Left lung (tissue), 4 donors: ENCODE measurements at regions not wholly inside any gene's neighbourhood (a gene's known extent, or its start where the extent isn't known, plus 50 kb on each side); places are given as distances from the start of the nearest gene placed in this dataset.

ENCODE experiments used
- ATAC-seq: fragments of 200-7000 bp; cut with Tn5 transposase; one replicate; pipeline ENCODE4 v1.9.1; 2020; ENCODE audit warnings: moderate library complexity
- DNase-seq, 4 donors: peaks; one replicate each; pipeline ENCODE4 v3.0.0-alpha.2; 2013 to 2020
- H3K27ac ChIP-seq, 2 donors: fragments of 200-600 bp; sonication (generic) in 1 of 2; one replicate each; pipeline versions ENCODE4 v1.5.0 to v1.8.0; 2020 to 2021
- H3K27me3 ChIP-seq, 2 donors: fragments of 200-600 bp; sonication (generic) in 1 of 2; one replicate each; pipeline versions ENCODE4 v1.5.0 to v1.8.0; 2020 to 2021
- H3K36me3 ChIP-seq, 2 donors: fragments of 200-600 bp; sonication (generic) in 1 of 2; one replicate each; pipeline versions ENCODE4 v1.5.0 to v1.8.0; 2020 to 2021
- H3K4me1 ChIP-seq, 2 donors: fragments of 200-600 bp; one replicate each; pipeline ENCODE4 v1.8.0; 2021
- H3K4me3 ChIP-seq, 2 donors: fragments of 200-600 bp; sonication (generic) in 1 of 2; one replicate each; pipeline versions ENCODE4 v1.5.0 to v1.8.0; 2020 to 2021; ENCODE audit warnings: mild to moderate bottlenecking in 1 of 2
- H3K9me3 ChIP-seq, 2 donors: fragments of 200-600 bp; sonication (generic) in 1 of 2; one replicate each; pipeline versions ENCODE4 v1.5.0 to v1.8.0; 2020 to 2021
- intact Hi-C, 2 donors: fragments of 100-400 bp; cut with DNase I; formaldehyde crosslinking; loops; one replicate each; pipeline versions ENCODE4 v1.11.2 to v1.14.2; 2022
- TF ChIP-seq, protein P1 (sequence below), 2 donors: fragments of 200-600 bp; sonication (generic) in 1 of 2; IDR thresholded peaks; one replicate each; pipeline versions ENCODE4 v1.5.0 to v1.8.0; 2021; ENCODE audit warnings: antibody characterized with exemption in 2 of 2
- donor health status: DM: no; HTN: yes; CAD: no.
- donor health status: DM: no; HTN: no; CAD: no.

DNA sequence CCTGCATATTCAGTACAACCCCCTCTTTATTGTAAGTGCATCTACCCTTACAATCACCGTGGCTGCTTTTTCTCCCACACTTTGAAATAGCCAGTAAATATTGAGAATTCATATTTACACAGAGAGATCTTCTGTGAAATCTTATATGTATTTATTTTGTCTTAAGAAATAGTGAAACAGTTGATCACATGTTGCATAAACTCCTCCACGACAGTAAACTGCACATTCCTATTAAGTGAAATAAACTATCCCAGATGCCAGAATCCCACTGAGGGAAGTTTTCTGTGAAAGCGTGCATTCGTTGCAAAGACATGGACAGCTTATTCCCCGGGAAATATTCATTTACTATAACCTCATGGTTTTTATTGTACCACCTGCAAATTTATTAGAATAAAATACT is 796.0 kb downstream of the ROBO2 start:
- no peak overlapping the region for H3K27ac ChIP-seq
- no peak overlapping the region for H3K4me3 ChIP-seq
- DNase-seq (peak in 2 of 4 donors; percentile 11 to 19), ATAC-seq (no peak)
- no peaks in the 10 kb centered on the region for H3K4me1 ChIP-seq
- H3K36me3 ChIP-seq = no peaks in the 10 kb centered on the region
- intact Hi-C loops = no loop called here
- H3K27me3 ChIP-seq = no peaks in the 10 kb centered on the region
- peaks cover 0 to 6% of the 10 kb centered on the region in 2 donors for H3K9me3 ChIP-seq
- TF ChIP-seq, protein P1, sequence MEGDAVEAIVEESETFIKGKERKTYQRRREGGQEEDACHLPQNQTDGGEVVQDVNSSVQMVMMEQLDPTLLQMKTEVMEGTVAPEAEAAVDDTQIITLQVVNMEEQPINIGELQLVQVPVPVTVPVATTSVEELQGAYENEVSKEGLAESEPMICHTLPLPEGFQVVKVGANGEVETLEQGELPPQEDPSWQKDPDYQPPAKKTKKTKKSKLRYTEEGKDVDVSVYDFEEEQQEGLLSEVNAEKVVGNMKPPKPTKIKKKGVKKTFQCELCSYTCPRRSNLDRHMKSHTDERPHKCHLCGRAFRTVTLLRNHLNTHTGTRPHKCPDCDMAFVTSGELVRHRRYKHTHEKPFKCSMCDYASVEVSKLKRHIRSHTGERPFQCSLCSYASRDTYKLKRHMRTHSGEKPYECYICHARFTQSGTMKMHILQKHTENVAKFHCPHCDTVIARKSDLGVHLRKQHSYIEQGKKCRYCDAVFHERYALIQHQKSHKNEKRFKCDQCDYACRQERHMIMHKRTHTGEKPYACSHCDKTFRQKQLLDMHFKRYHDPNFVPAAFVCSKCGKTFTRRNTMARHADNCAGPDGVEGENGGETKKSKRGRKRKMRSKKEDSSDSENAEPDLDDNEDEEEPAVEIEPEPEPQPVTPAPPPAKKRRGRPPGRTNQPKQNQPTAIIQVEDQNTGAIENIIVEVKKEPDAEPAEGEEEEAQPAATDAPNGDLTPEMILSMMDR (IDR thresholded peaks at IDR 0.05) = no peak

DNA sequence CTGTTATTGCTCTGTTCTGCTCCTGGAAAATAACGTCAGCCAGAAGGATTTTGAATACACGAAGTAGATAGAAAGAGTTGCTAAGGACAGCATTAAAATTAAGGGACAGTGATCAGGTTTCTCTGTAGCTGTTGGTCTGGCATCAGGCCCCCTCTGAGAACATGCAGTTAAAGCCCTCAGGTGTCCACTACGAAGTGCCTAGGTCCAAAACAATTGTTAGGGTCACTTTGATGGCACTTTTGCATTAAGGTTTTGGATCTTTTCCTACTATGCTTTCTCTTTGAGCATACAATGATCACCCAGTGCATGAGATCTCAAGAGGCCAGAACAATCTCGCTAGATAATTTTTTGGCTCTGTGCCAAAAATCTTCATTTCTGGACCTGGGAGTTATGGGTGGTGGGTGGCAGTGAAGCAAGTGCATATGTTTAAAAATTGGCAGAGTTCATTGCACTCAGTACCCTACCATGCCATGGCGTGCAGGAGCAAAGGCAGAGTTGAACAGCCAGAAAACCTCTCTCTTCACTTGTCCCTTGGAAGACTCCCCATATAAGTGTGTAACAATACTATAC is 797.6 kb downstream of the ROBO2 start:
- Histone ChIP-seq H3K4me3 (no peak overlapping the region), H3K9me3 (peaks cover 0 to 21% of the 10 kb centered on the region in 2 donors), H3K27me3 (no peaks in the 10 kb centered on the region), H3K27ac (no peak overlapping the region), H3K4me1 (no peaks in the 10 kb centered on the region), H3K36me3 (no peaks in the 10 kb centered on the region)
- ATAC-seq = no peak
- intact Hi-C loops = no loop called here
- no peak for DNase-seq
- TF ChIP-seq, protein P1 (IDR thresholded peaks at IDR 0.05) = no peak

DNA sequence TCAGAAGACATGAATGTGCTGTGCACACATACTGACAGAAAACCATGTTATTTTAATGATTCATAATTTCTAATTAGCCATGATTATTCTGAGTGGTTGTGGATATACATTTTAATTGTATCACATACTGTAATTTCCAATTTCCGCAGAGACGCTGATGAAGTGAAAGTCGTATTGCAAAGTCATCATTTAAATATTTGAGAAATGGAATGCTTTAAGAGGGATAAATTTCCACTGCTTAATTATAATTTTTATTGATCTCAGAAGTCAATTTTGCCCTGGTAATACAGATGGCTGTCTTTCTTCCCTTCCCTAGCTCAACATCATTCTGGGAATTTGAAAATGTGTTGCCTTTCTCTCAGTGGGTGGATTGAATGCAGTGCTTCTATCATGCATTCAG is 819.3 kb downstream of the ROBO2 start:
- no peaks in the 10 kb centered on the region for H3K27me3 ChIP-seq
- H3K4me1 ChIP-seq = no peaks in the 10 kb centered on the region
- peaks cover 0 to 2% of the 10 kb centered on the region in 2 donors for H3K9me3 ChIP-seq
- DNase-seq = no peak
- intact Hi-C loops = no loop called here
- H3K4me3 ChIP-seq = no peak overlapping the region
- TF ChIP-seq, protein P1 (IDR thresholded peaks at IDR 0.05) = no peak
- no peak for ATAC-seq
- H3K36me3 ChIP-seq = no peaks in the 10 kb centered on the region
- H3K27ac ChIP-seq = no peak overlapping the region

DNA sequence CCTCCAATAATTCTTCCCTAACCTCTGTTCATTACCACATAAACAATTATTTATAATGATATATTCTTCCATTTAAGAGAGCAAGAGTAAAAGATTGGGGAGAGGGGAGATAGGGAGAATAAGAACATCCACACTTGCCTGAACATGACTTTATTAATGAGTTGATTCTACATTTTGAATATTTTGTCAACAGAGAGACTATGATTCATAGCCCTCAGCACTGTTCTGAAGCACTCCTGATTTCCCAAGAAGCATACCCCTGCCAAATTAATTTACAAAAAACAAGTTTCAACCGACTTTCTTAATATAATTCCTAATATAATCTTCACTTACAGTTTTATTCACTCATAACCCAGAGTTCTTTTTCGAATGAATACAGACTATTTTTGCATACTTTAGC is 828.8 kb downstream of the ROBO2 start:
- Histone ChIP-seq H3K36me3 (no peaks in the 10 kb centered on the region), H3K27ac (no peak overlapping the region), H3K4me1 (no peaks in the 10 kb centered on the region), H3K9me3 (peaks cover 0 to 6% of the 10 kb centered on the region in 2 donors), H3K27me3 (no peaks in the 10 kb centered on the region), H3K4me3 (no peak overlapping the region)
- no peak for DNase-seq
- intact Hi-C loops = no loop called here
- ATAC-seq = peak; percentile 34
- TF ChIP-seq, protein P1 (IDR thresholded peaks at IDR 0.05) = no peak

DNA sequence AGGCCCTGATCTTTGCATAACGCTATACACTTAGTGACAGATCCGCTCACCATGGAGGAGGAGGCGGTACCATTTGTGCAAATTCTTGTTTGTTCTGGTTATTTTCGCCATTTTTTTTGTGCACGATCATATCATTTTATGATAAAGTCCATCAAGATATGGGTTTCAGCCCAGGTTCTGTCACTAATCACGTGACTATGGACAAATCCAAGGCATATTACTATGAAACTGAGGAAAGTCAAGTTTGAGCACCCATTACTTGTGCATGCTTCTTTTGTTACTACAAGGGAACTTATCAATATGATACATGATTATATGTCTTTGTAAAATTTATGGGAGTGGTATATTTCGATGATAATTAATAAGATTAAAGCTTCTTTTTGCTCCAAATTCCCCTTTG is 829.5 kb downstream of the ROBO2 start:
- H3K9me3 ChIP-seq = peaks cover 0 to 10% of the 10 kb centered on the region in 2 donors
- ATAC-seq (no peak), DNase-seq (no peak)
- TF ChIP-seq, protein P1 (IDR thresholded peaks at IDR 0.05) = no peak
- H3K36me3 ChIP-seq = no peaks in the 10 kb centered on the region
- intact Hi-C loops = no loop called here
- no peaks in the 10 kb centered on the region for H3K4me1 ChIP-seq
- H3K27ac ChIP-seq = no peak overlapping the region
- H3K4me3 ChIP-seq = no peak overlapping the region
- H3K27me3 ChIP-seq = no peaks in the 10 kb centered on the region
